GM10248 (cell line): ENCODE measurements at regions not wholly inside any gene's neighbourhood (a gene's known extent, or its start where the extent isn't known, plus 50 kb on each side); places are given as distances from the start of the nearest gene placed in this dataset.

ENCODE experiments used
- CTCF ChIA-PET: fragments of 300-600 bp; sonication (Branson Sonifier 250); formaldehyde crosslinking; extraction: SDS; loops from one replicate; lab custom pipeline; 2021; ENCODE audit warnings: antibody characterized with exemption; lab: Yijun Ruan, JAX
- POLR2A ChIA-PET: fragments of 350-650 bp; sonication (Branson Sonifier 250); formaldehyde crosslinking; extraction: SDS; loops from one replicate; lab custom pipeline; 2020; ENCODE audit warnings: antibody characterized with exemption; lab: Yijun Ruan, JAX
- DNase-seq: peaks from one replicate; pipeline ENCODE4 v3.0.0; 2012; ENCODE audit errors: extremely low spot score
- TF ChIP-seq, protein P1 (sequence below): IDR thresholded peaks from 2 replicates; pipeline ENCODE4 v1.5.1; 2012; ENCODE audit warnings: mild to moderate bottlenecking, low read depth; ENCODE audit errors: extremely low read depth, missing control alignments, control extremely low read depth

DNA sequence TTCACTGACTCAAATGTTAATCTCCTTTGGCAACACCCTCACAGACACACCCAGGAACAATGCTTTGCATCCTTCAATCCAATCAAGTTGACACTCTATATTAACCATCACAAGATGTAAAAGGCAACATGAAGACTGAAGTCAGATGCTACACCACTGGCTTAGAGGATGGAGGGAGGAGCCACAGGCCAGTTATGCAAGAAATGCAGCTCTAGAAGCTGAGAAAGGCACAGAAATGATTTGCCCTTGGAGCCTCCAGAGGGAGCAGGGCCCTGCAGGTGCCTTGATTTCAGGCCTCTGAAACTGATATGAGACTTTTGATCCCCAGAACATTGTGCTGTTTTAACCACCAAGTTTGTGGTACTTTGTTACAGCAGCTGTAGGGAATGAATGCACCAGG lies 276.3 kb downstream of the KCNS3 start:
- CTCF ChIA-PET, result no interaction called here
- DNase-seq, result no peak
- TF ChIP-seq, protein P1, sequence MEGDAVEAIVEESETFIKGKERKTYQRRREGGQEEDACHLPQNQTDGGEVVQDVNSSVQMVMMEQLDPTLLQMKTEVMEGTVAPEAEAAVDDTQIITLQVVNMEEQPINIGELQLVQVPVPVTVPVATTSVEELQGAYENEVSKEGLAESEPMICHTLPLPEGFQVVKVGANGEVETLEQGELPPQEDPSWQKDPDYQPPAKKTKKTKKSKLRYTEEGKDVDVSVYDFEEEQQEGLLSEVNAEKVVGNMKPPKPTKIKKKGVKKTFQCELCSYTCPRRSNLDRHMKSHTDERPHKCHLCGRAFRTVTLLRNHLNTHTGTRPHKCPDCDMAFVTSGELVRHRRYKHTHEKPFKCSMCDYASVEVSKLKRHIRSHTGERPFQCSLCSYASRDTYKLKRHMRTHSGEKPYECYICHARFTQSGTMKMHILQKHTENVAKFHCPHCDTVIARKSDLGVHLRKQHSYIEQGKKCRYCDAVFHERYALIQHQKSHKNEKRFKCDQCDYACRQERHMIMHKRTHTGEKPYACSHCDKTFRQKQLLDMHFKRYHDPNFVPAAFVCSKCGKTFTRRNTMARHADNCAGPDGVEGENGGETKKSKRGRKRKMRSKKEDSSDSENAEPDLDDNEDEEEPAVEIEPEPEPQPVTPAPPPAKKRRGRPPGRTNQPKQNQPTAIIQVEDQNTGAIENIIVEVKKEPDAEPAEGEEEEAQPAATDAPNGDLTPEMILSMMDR, result no peak
- POLR2A ChIA-PET, result no interaction called here

DNA sequence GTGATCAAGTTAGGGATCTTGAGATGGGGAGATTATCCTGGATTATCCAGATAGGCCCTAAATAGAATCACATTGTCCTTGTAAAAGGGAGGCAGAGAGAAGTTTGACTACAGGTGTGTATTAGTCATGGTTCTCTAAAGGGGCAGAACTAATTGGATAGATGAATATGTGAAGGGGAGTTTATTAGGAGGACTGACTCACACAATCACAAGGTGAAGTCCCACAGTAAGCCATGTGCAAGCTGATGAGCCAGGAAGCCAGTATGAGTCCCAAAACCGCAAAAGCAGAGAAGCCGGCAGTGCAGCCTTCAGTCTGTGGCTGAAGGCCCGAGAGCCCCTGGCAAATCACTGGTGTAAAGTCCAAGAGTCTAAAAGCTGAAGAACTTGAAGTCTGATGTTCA lies 275.8 kb downstream of the KCNS3 start:
- CTCF ChIA-PET, result no interaction called here
- no peak for DNase-seq

DNA sequence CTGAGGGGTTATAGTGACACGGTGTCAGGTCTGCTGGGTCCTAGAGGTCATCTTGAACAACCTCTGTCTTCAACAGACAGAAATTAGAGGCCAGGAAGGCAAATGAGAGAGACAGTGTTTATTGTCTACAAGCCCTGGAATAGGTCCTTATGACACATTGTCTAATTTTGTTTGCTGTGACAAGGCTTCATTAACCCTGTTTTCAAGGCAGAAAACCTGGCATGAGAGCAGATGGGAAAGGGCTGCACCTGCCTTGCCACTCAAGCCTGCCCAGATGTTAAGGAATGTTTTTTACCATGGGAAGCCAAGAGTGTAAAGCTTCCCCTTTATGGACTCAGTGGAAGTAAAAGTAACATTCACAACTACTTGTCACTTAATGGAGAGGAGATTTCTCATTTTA lies 275.3 kb downstream of the KCNS3 start:
- POLR2A ChIA-PET, result no interaction called here
- CTCF ChIA-PET, result no interaction called here
- no peak for DNase-seq
- TF ChIP-seq, protein P1, result no peak

More for the DNA sequence above, 275.8 kb downstream of the KCNS3 start:
- TF ChIP-seq, protein P1, result no peak
- POLR2A ChIA-PET, result no interaction called here

DNA sequence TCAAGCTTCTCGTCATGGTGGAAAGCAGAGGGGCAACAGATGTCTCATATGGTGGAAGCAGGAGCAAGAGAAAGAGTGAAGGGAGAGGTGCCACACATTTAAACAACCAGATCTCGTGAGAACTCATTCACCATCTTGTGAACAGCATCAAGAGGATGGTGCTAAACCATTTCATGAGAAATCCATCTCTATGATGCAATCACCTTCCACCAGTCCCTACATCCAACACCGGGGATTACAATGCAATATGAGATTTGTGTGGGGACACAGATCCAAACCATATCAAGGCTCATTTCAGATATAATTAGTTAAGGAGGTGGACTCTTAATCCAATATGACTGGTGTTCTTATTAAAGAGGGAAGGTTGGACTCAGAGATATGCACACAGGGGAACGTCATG lies 272.8 kb downstream of the KCNS3 start:
- no peak for DNase-seq
- POLR2A ChIA-PET, result no interaction called here
- CTCF ChIA-PET, result interaction anchor here (1.6 to 2.1 kb wide), 2 partner anchors 16 to 54 kb away, joined by 5 to 9 read pairs; no protein-coding TSS in a partner anchor
- TF ChIP-seq, protein P1, result no peak

DNA sequence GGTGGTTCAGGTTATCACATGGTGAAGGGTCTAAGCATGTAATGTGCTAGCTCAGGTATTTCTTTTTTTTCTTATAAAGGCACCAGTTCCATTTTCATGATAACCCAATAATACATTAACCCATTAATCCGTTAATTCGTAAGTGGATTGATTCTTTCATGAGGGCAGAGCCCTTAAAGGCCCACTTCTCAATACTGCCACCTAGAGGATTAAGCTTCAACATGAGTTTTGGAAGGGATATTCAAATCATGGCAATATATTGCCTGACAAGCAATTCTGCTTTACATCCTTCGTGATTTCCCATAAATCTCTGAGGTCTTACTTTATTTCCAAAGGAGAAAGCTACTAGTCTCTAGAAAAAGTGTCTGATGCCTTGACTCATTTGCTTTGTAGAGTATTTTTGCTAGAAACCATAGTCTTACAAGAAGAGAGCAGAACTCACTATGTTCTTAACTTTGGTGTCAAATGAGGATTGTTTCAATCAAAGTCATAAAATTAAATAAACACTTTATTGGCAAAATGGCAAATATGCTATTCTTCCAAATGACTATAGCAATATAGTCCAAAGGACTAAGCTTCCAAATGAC lies 271.3 kb downstream of the KCNS3 start:
- ChIA-PET CTCF (interaction anchor here (0.7 to 2.1 kb wide), 25 partner anchors 9 to 503 kb away, joined by 3 to 9 read pairs (median 4); no protein-coding TSS in a partner anchor), POLR2A (no interaction called here)
- TF ChIP-seq, protein P1, result peak; percentile 71
- peak; percentile 37 for DNase-seq

DNA sequence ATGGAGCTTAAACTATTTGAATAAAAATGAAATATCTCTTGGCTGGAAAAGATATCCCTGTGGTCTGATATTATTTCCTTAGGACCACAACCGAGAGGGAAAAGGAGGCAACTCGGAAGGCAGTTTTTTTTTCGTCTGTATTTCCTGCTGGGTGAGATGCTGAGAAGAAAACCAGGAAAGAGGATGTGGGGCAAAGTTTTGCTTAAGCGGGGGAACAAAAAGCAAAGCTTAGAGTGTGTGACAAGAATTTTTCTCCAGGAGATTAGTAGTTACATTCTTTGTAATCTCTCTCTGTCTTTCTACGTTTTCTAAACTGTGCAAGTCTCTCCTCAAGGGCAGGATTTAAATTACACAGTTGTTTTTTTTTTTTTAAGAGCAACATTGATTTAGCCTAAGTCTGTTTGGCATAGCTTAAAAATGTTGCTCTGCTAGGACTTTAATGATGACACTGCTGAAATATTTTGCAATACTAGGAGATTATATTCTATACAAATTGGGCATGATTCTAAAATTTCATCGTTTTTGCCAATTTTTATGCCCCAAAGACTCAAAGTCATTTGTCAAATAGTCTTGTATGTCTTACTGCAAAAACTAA lies 258.5 kb downstream of the KCNS3 start:
- ChIA-PET CTCF (interaction anchor here (1.4 kb wide), 1 partner anchor 45 kb away, joined by 3 read pairs; no protein-coding TSS in a partner anchor), POLR2A (no interaction called here)
- TF ChIP-seq, protein P1, result no peak
- DNase-seq, result no peak
